ENCODE measurements at regions not wholly inside any gene's neighbourhood (a gene's known extent, or its start where the extent isn't known, plus 50 kb on each side); places are given as distances from the start of the nearest gene placed in this dataset.

DNA sequence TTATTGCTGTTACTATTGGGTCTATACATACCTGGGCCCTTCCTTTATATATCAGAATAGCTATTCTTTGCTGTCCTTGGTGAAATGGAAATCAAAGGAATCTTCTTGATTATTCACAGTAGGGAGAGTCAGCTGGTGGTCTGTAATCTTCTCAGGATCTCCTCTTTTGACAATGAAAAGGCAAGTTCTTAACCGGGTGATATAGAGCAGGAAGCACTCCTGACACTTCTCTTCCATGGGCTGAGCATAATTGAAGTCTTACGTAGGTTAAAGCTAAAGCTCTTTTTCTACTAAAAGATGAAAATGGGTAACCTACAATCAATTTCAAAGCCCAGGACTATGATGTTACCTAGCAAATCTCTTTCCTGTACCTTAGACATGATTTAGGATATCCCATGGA lies 274.9 kb upstream of the LCORL start:
- Mint-ChIP-seq H3K36me3 (ENCODE audit: low read depth) (no peaks in the 10 kb centered on the region), H3K4me1 (ENCODE audit: low read depth) (no peaks in the 10 kb centered on the region), H3K4me3 (no peak overlapping the region), H3K27me3 (ENCODE audit: insufficient read depth) (no peaks in the 10 kb centered on the region), H3K27ac (no peak overlapping the region), H3K9me3 (no peaks in the 10 kb centered on the region)
- intact Hi-C loops (cut with micrococcal nuclease): no loop called here
- no peak for DNase-seq (ENCODE audit: low spot score)

- Mint-ChIP-seq H3K4me3 (no peak overlapping the region), H3K36me3 (ENCODE audit: low read depth) (no peaks in the 10 kb centered on the region), H3K27me3 (ENCODE audit: insufficient read depth) (no peaks in the 10 kb centered on the region), H3K9me3 (no peaks in the 10 kb centered on the region), H3K4me1 (ENCODE audit: low read depth) (no peaks in the 10 kb centered on the region), H3K27ac (no peak overlapping the region)
- intact Hi-C loops (cut with micrococcal nuclease): no loop called here
- no peak for DNase-seq (ENCODE audit: low spot score)
Measured at GRCh38 chr4:18294846-18295245, 273.3 kb upstream of the LCORL start.

DNA sequence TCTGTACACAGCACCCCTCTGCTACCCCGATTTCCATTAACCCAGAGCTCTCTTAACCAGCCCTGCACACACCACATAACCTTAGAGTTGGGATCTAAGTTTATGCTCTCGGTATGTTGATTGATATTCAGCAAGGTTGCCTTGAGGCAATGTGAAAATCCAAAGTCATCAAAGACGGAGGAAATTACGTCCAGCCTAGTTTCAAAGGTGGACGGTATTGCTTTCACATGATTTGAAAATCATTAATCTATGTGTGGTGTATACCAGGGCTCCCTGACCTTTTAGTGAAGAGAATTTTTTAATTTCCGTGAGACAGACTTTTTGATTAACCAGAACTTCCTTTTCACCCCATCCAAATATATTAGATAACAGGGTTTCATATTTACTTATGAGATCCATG lies 272.5 kb upstream of the LCORL start:
- intact Hi-C loops (cut with micrococcal nuclease): no loop called here
- Mint-ChIP-seq H3K4me3 (no peak overlapping the region), H3K27me3 (ENCODE audit: insufficient read depth) (no peaks in the 10 kb centered on the region), H3K9me3 (no peaks in the 10 kb centered on the region), H3K27ac (no peak overlapping the region), H3K36me3 (ENCODE audit: low read depth) (no peaks in the 10 kb centered on the region), H3K4me1 (ENCODE audit: low read depth) (no peaks in the 10 kb centered on the region)
- no peak for DNase-seq (ENCODE audit: low spot score)

GRCh38 chr4:18292411-18292810 lies 270.9 kb upstream of the LCORL start:
- DNase-seq (ENCODE audit: low spot score): no peak
- H3K27ac Mint-ChIP-seq: no peak overlapping the region
- no peaks in the 10 kb centered on the region for H3K27me3 Mint-ChIP-seq (ENCODE audit: insufficient read depth)
- H3K4me3 Mint-ChIP-seq: no peak overlapping the region
- no peaks in the 10 kb centered on the region for H3K4me1 Mint-ChIP-seq (ENCODE audit: low read depth)
- intact Hi-C loops (cut with micrococcal nuclease): no loop called here
- no peaks in the 10 kb centered on the region for H3K9me3 Mint-ChIP-seq
- H3K36me3 Mint-ChIP-seq (ENCODE audit: low read depth): no peaks in the 10 kb centered on the region

- no peaks in the 10 kb centered on the region for H3K9me3 Mint-ChIP-seq
- H3K36me3 Mint-ChIP-seq (ENCODE audit: low read depth): no peaks in the 10 kb centered on the region
- no peak for DNase-seq (ENCODE audit: low spot score)
- H3K4me3 Mint-ChIP-seq: no peak overlapping the region
- no peaks in the 10 kb centered on the region for H3K27me3 Mint-ChIP-seq (ENCODE audit: insufficient read depth)
- intact Hi-C loops (cut with micrococcal nuclease): no loop called here
- H3K4me1 Mint-ChIP-seq (ENCODE audit: low read depth): no peaks in the 10 kb centered on the region
- no peak overlapping the region for H3K27ac Mint-ChIP-seq
Measured at GRCh38 chr4:18291981-18292380, 270.4 kb upstream of the LCORL start.

GRCh38 chr4:18291256-18291655 lies 269.7 kb upstream of the LCORL start:
- H3K36me3 Mint-ChIP-seq (ENCODE audit: low read depth): no peaks in the 10 kb centered on the region
- intact Hi-C loops (cut with micrococcal nuclease): no loop called here
- H3K4me3 Mint-ChIP-seq: no peak overlapping the region
- no peaks in the 10 kb centered on the region for H3K4me1 Mint-ChIP-seq (ENCODE audit: low read depth)
- no peak for DNase-seq (ENCODE audit: low spot score)
- H3K9me3 Mint-ChIP-seq: no peaks in the 10 kb centered on the region
- H3K27ac Mint-ChIP-seq: no peak overlapping the region
- no peaks in the 10 kb centered on the region for H3K27me3 Mint-ChIP-seq (ENCODE audit: insufficient read depth)

- no peaks in the 10 kb centered on the region for H3K9me3 Mint-ChIP-seq
- H3K27me3 Mint-ChIP-seq (ENCODE audit: insufficient read depth): no peaks in the 10 kb centered on the region
- intact Hi-C loops (cut with micrococcal nuclease): no loop called here
- no peak for DNase-seq (ENCODE audit: low spot score)
- no peaks in the 10 kb centered on the region for H3K4me1 Mint-ChIP-seq (ENCODE audit: low read depth)
- H3K36me3 Mint-ChIP-seq (ENCODE audit: low read depth): no peaks in the 10 kb centered on the region
- no peak overlapping the region for H3K4me3 Mint-ChIP-seq
- H3K27ac Mint-ChIP-seq: no peak overlapping the region
Measured at GRCh38 chr4:18285357-18285756, 263.8 kb upstream of the LCORL start.

DNA sequence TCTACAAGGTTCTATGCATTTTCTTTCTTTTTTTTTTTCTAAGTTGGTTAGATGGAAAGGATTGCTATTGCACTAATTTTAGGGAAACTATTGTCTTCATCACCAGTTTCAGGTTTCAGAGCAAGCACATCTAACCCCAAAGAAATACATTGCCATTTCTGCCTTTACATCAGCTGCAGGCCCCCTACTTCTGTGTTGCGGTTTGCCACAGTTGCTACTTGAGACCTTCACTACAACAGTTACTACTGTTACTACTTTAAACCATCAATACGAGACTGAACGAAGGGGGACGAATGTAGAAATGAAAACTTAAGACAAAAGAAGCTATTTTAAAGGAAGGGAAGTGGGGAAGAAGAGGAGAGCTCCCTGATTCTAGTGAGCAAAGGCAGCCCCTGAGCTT lies 256.7 kb upstream of the LCORL start:
- Mint-ChIP-seq H3K9me3 (no peaks in the 10 kb centered on the region), H3K4me3 (no peak overlapping the region), H3K4me1 (ENCODE audit: low read depth) (no peaks in the 10 kb centered on the region), H3K36me3 (ENCODE audit: low read depth) (no peaks in the 10 kb centered on the region), H3K27me3 (ENCODE audit: insufficient read depth) (no peaks in the 10 kb centered on the region), H3K27ac (no peak overlapping the region)
- DNase-seq (ENCODE audit: low spot score): no peak
- intact Hi-C loops (cut with micrococcal nuclease): no loop called here

DNA sequence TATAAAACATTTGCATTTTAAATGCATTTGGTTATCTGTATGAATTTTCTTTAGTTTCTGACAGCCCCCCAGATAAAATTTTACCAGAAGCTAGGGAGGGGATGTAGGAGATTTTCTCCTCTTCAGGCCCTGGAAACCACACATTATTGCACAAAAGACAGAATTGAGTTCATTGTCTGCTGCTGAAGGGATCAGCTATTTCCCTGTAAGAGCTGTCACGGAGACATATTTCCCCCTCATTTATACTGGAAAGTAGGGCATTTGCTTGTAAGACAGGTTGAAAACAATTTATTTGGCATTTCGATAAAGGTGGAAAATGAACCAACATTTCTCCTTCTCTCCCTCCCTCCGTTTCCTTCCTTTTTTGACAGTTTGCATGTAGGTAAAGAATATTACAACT lies 241.3 kb upstream of the LCORL start:
- H3K27me3 Mint-ChIP-seq (ENCODE audit: insufficient read depth): no peaks in the 10 kb centered on the region
- no peak for DNase-seq (ENCODE audit: low spot score)
- intact Hi-C loops (cut with micrococcal nuclease): no loop called here
- H3K27ac Mint-ChIP-seq: no peak overlapping the region
- H3K4me3 Mint-ChIP-seq: no peak overlapping the region
- peaks cover 3% of the 10 kb centered on the region for H3K9me3 Mint-ChIP-seq
- no peaks in the 10 kb centered on the region for H3K4me1 Mint-ChIP-seq (ENCODE audit: low read depth)
- no peaks in the 10 kb centered on the region for H3K36me3 Mint-ChIP-seq (ENCODE audit: low read depth)

DNA sequence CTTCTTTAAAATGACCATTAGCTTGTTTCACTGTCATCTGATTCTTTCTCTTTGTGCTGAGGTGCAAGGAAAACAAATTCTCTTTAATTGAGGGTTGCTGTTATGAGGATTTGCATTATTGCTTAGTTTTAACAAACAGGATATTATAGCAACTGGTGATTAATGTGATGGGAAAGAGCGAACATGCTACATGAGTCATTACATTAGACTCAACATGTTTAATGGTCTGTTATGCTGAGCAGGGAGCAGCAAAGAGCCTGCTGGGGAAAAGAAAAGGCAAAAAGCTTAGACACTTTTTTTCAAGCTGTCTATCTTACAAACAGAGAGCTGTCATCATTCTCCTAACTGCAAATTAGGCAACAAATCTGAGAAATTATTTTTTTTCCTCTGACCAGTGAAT lies 230.5 kb upstream of the LCORL start:
- Mint-ChIP-seq H3K36me3 (ENCODE audit: low read depth) (no peaks in the 10 kb centered on the region), H3K4me1 (ENCODE audit: low read depth) (no peaks in the 10 kb centered on the region), H3K9me3 (no peaks in the 10 kb centered on the region), H3K27ac (no peak overlapping the region), H3K27me3 (ENCODE audit: insufficient read depth) (no peaks in the 10 kb centered on the region), H3K4me3 (no peak overlapping the region)
- intact Hi-C loops (cut with micrococcal nuclease): no loop called here
- DNase-seq (ENCODE audit: low spot score): no peak

- Mint-ChIP-seq H3K27ac (no peak overlapping the region), H3K4me1 (ENCODE audit: low read depth) (no peaks in the 10 kb centered on the region), H3K36me3 (ENCODE audit: low read depth) (no peaks in the 10 kb centered on the region), H3K27me3 (ENCODE audit: insufficient read depth) (no peaks in the 10 kb centered on the region), H3K4me3 (no peak overlapping the region), H3K9me3 (no peaks in the 10 kb centered on the region)
- no peak for DNase-seq (ENCODE audit: low spot score)
- intact Hi-C loops (cut with micrococcal nuclease): no loop called here
Measured at GRCh38 chr4:18250564-18250963, 229.0 kb upstream of the LCORL start.

DNA sequence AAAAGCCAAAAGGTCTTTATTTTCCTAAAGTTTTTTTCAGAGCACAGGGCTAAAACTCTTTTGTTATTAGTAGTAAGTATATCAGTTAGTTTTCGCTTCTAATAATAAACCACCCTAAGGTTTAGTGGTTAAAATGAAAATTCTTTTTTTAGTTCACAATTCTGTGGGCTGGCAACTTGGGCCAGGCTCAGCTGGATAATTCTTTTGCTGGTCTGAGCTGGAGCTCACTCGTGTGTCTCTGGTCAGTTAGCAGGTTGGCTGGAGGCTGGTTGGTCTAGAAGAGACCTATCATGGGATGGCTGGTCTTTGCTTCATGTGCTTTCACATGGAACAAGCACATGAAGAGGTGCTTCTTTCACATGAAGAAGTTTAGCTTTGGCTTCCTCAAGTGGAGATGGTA lies 227.1 kb upstream of the LCORL start:
- Mint-ChIP-seq H3K9me3 (no peaks in the 10 kb centered on the region), H3K4me3 (no peak overlapping the region), H3K4me1 (ENCODE audit: low read depth) (no peaks in the 10 kb centered on the region), H3K36me3 (ENCODE audit: low read depth) (no peaks in the 10 kb centered on the region), H3K27me3 (ENCODE audit: insufficient read depth) (no peaks in the 10 kb centered on the region), H3K27ac (no peak overlapping the region)
- intact Hi-C loops (cut with micrococcal nuclease): no loop called here
- no peak for DNase-seq (ENCODE audit: low spot score)

- no peaks in the 10 kb centered on the region for H3K36me3 Mint-ChIP-seq (ENCODE audit: low read depth)
- H3K27me3 Mint-ChIP-seq (ENCODE audit: insufficient read depth): no peaks in the 10 kb centered on the region
- no peak overlapping the region for H3K27ac Mint-ChIP-seq
- no peaks in the 10 kb centered on the region for H3K9me3 Mint-ChIP-seq
- no peak for DNase-seq (ENCODE audit: low spot score)
- intact Hi-C loops (cut with micrococcal nuclease): no loop called here
- no peak overlapping the region for H3K4me3 Mint-ChIP-seq
- H3K4me1 Mint-ChIP-seq (ENCODE audit: low read depth): no peaks in the 10 kb centered on the region
Measured at GRCh38 chr4:18247189-18247588, 225.6 kb upstream of the LCORL start.

- Mint-ChIP-seq H3K4me1 (ENCODE audit: low read depth) (no peaks in the 10 kb centered on the region), H3K9me3 (no peaks in the 10 kb centered on the region), H3K4me3 (no peak overlapping the region), H3K36me3 (ENCODE audit: low read depth) (no peaks in the 10 kb centered on the region), H3K27me3 (ENCODE audit: insufficient read depth) (peaks cover 1% of the 10 kb centered on the region), H3K27ac (no peak overlapping the region)
- intact Hi-C loops (cut with micrococcal nuclease): no loop called here
- no peak for DNase-seq (ENCODE audit: low spot score)
Measured at GRCh38 chr4:18242919-18243693, 221.6 kb upstream of the LCORL start.

Data from activated T-helper 1 cell treated with anti-CD3 and anti-CD28 coated beads, Interleukin-12 subunit alpha, Interleukin-12 subunit beta, Interleukin-2, Interleukin-4 antibody, amounts not matched to agents 30 ng/mL and 10 ng/mL and 1 ng/mL, durations not matched to agents 14 hours and 24 hours and 36 hours (primary cell).